ENCODE measurements at regions not wholly inside any gene's neighbourhood (a gene's known extent, or its start where the extent isn't known, plus 50 kb on each side); places are given as distances from the start of the nearest gene placed in this dataset.

DNA sequence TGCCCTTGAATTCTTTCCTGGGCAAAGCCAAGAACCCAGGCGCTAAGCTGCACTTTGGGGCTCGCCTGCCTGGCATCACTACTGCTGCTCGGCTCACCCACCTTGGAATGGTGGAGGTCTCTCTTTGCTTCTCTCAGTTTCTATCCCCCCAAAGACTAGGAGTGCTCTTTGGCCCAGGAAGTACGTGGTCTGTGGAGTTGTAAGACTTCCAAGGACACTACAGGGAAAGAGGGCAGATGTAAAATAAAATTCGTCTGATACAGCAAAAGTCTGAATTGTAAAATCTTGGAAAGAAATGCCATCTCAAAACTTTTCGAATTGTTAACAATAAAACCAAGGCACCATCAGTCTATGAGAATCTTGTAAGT, 52.5 kb upstream of the MAP1LC3B2 start:
- TF ChIP-seq, protein P1, sequence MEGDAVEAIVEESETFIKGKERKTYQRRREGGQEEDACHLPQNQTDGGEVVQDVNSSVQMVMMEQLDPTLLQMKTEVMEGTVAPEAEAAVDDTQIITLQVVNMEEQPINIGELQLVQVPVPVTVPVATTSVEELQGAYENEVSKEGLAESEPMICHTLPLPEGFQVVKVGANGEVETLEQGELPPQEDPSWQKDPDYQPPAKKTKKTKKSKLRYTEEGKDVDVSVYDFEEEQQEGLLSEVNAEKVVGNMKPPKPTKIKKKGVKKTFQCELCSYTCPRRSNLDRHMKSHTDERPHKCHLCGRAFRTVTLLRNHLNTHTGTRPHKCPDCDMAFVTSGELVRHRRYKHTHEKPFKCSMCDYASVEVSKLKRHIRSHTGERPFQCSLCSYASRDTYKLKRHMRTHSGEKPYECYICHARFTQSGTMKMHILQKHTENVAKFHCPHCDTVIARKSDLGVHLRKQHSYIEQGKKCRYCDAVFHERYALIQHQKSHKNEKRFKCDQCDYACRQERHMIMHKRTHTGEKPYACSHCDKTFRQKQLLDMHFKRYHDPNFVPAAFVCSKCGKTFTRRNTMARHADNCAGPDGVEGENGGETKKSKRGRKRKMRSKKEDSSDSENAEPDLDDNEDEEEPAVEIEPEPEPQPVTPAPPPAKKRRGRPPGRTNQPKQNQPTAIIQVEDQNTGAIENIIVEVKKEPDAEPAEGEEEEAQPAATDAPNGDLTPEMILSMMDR (IDR thresholded peaks at IDR 0.05), result no peak
- no peak for TF ChIP-seq POLR2A (IDR thresholded peaks at IDR 0.05)
- TF ChIP-seq POLR2AphosphoS5 (IDR thresholded peaks at IDR 0.05), result no peak

Measured in breast epithelium (tissue), 3 donors.